D341Med (cell line): ENCODE measurements at regions not wholly inside any gene's neighbourhood (a gene's known extent, or its start where the extent isn't known, plus 50 kb on each side); places are given as distances from the start of the nearest gene placed in this dataset.
"Not testable (repeated sequence)": the region's sequence is repeated elsewhere in the genome, so short reads cannot be mapped to it uniquely, and the experiment has no call there.

Experiments
- DNase-seq: peaks from one replicate; pipeline ENCODE4 v3.0.0; 2012; ENCODE audit warnings: low spot score

GRCh38 chrX:84611843-84612636 is 109.8 kb upstream of the HDX start:
- no peak for DNase-seq

- DNase-seq: no peak
Measured at GRCh38 chrX:84634201-84634782, 132.0 kb upstream of the HDX start.

- no peak for DNase-seq
Measured at GRCh38 chrX:84666086-84666485, 163.8 kb upstream of the HDX start.

GRCh38 chrX:84690228-84690627 is 188.0 kb upstream of the HDX start:
- no peak for DNase-seq

- no peak for DNase-seq
Measured at GRCh38 chrX:84709987-84710386, 207.7 kb upstream of the HDX start.

- no peak for DNase-seq
Measured at GRCh38 chrX:84710611-84711010, 208.4 kb upstream of the HDX start.

- no peak for DNase-seq
Measured at GRCh38 chrX:84712621-84713020, 210.4 kb upstream of the HDX start.

- DNase-seq: no peak
Measured at GRCh38 chrX:84715315-84715714, 213.1 kb upstream of the HDX start.

GRCh38 chrX:84717343-84717742 is 215.1 kb upstream of the HDX start:
- no peak for DNase-seq

GRCh38 chrX:84721416-84721815 is 219.2 kb upstream of the HDX start:
- no peak for DNase-seq

GRCh38 chrX:84724576-84724975 is 222.3 kb upstream of the HDX start:
- DNase-seq: no peak

- DNase-seq: no peak
Measured at GRCh38 chrX:84729408-84729807, 227.2 kb upstream of the HDX start.

- peak; percentile 42 for DNase-seq
Measured at GRCh38 chrX:84729809-84730208, 227.6 kb upstream of the HDX start.

GRCh38 chrX:84735025-84735424 is 232.8 kb upstream of the HDX start:
- no peak for DNase-seq

GRCh38 chrX:84737471-84737871 is 235.2 kb upstream of the HDX start:
- no peak for DNase-seq

- DNase-seq: no peak
Measured at GRCh38 chrX:84747516-84747915, 245.3 kb upstream of the HDX start.

- no peak for DNase-seq
Measured at GRCh38 chrX:84748965-84749656, 246.9 kb upstream of the HDX start.

- no peak for DNase-seq
Measured at GRCh38 chrX:84760560-84760959, 243.1 kb upstream of the APOOL start.

- DNase-seq: no peak
Measured at GRCh38 chrX:84796321-84796720, 207.4 kb upstream of the APOOL start.

GRCh38 chrX:84830836-84831235 is 172.8 kb upstream of the APOOL start:
- DNase-seq: no peak

- not testable (repeated sequence) for DNase-seq
Measured at GRCh38 chrX:84846541-84846940, 157.1 kb upstream of the APOOL start.

GRCh38 chrX:84851183-84851582 is 152.5 kb upstream of the APOOL start:
- DNase-seq: not testable (repeated sequence)

GRCh38 chrX:84856791-84857190 is 146.9 kb upstream of the APOOL start:
- DNase-seq: not testable (repeated sequence)
